Colon (tissue), 2 donors: ENCODE measurements at regions not wholly inside any gene's neighbourhood (a gene's known extent, or its start where the extent isn't known, plus 50 kb on each side); places are given as distances from the start of the nearest gene placed in this dataset.
A peak's percentile ranks its signal among the peaks of the same experiment; 100 is the strongest.
"Not testable (repeated sequence)": the region's sequence is repeated elsewhere in the genome, so short reads cannot be mapped to it uniquely, and the experiment has no call there.

Source experiments
- FAIRE-seq: peaks from 2 replicates; lab custom pipeline; 2012; peaks lifted over from hg19 to GRCh38; lab: Jason Lieb, UNC
- donor health status: control.
- donor health status: control.

GRCh38 chr5:90056911-90057705 is 352.4 kb downstream of the CETN3 start:
- FAIRE-seq, result no peak

GRCh38 chr5:90055831-90056328 is 353.7 kb downstream of the CETN3 start:
- FAIRE-seq, result no peak

GRCh38 chr5:90054612-90055011 is 354.9 kb downstream of the CETN3 start:
- no peak for FAIRE-seq

GRCh38 chr5:90051756-90052155 is 357.8 kb downstream of the CETN3 start:
- FAIRE-seq, result no peak

GRCh38 chr5:90050103-90050502 is 359.5 kb downstream of the CETN3 start:
- FAIRE-seq, result no peak

GRCh38 chr5:90047113-90047512 is 362.4 kb downstream of the CETN3 start:
- FAIRE-seq, result no peak

GRCh38 chr5:90040082-90040481 is 369.5 kb downstream of the CETN3 start:
- not testable (repeated sequence) for FAIRE-seq

GRCh38 chr5:90037646-90038045 is 371.9 kb downstream of the CETN3 start:
- FAIRE-seq, result no peak

- FAIRE-seq, result no peak
Observed at GRCh38 chr5:90022711-90023053, 386.9 kb downstream of the CETN3 start.

- peak; percentile 18 for FAIRE-seq
Observed at GRCh38 chr5:90022002-90022710, 387.4 kb downstream of the CETN3 start.

GRCh38 chr5:90020575-90021538 is 388.7 kb downstream of the CETN3 start:
- FAIRE-seq, result peak; percentile 21

GRCh38 chr5:90017239-90017638 is 392.3 kb downstream of the CETN3 start:
- FAIRE-seq, result no peak

- no peak for FAIRE-seq
Observed at GRCh38 chr5:90015584-90016018, 394.0 kb downstream of the CETN3 start.

- FAIRE-seq, result no peak
Observed at GRCh38 chr5:90014420-90014819, 395.1 kb downstream of the CETN3 start.

GRCh38 chr5:90000351-90000750 is 409.2 kb downstream of the CETN3 start:
- no peak for FAIRE-seq

- FAIRE-seq, result no peak
Observed at GRCh38 chr5:89998519-89999305, 410.8 kb downstream of the CETN3 start.

- peak; percentile 75 for FAIRE-seq
Observed at GRCh38 chr5:89996890-89997289, 412.7 kb downstream of the CETN3 start.

- FAIRE-seq, result no peak
Observed at GRCh38 chr5:89996335-89996734, 413.2 kb downstream of the CETN3 start.

GRCh38 chr5:89994266-89994665 is 415.3 kb downstream of the CETN3 start:
- no peak for FAIRE-seq

- no peak for FAIRE-seq
Observed at GRCh38 chr5:89992201-89992600, 417.4 kb downstream of the CETN3 start.

GRCh38 chr5:89991592-89991991 is 418.0 kb downstream of the CETN3 start:
- FAIRE-seq, result no peak
